ENCODE measurements at regions not wholly inside any gene's neighbourhood (a gene's known extent, or its start where the extent isn't known, plus 50 kb on each side); places are given as distances from the start of the nearest gene placed in this dataset.

- TF ChIP-seq CTCF (IDR thresholded peaks at IDR 0.05; ENCODE audit: insufficient read depth, low read depth, low read length) (no peak), EZH2 (IDR thresholded peaks at IDR 0.05; ENCODE audit: insufficient read depth, low read length) (no peak)
Observed at GRCh38 chr13:112132619-112133018, 65.7 kb downstream of the SOX1 start.

Measured in astrocyte (in vitro differentiated cells and primary cell).